DND-41 (cell line): ENCODE measurements at regions not wholly inside any gene's neighbourhood (a gene's known extent, or its start where the extent isn't known, plus 50 kb on each side); places are given as distances from the start of the nearest gene placed in this dataset.

Source experiments
- EZH2 ChIP-seq: IDR thresholded peaks from 3 replicates; pipeline ENCODE4 v1.6.1; 2012; ENCODE audit warnings: borderline replicate concordance, low read depth, mild to moderate bottlenecking, moderate library complexity, low read length, inconsistent platforms; ENCODE audit not compliant: severe bottlenecking
- TF ChIP-seq, protein P1 (sequence below): IDR thresholded peaks from 2 replicates; pipeline ENCODE4 v1.5.1; 2012; ENCODE audit warnings: borderline replicate concordance, low read length, moderate library complexity, mild to moderate bottlenecking; ENCODE audit not compliant: poor library complexity, severe bottlenecking; ENCODE audit errors: extremely low read depth

GRCh38 chr5:111641533-111642233 is 115.3 kb downstream of the NREP start:
- TF ChIP-seq, protein P1, sequence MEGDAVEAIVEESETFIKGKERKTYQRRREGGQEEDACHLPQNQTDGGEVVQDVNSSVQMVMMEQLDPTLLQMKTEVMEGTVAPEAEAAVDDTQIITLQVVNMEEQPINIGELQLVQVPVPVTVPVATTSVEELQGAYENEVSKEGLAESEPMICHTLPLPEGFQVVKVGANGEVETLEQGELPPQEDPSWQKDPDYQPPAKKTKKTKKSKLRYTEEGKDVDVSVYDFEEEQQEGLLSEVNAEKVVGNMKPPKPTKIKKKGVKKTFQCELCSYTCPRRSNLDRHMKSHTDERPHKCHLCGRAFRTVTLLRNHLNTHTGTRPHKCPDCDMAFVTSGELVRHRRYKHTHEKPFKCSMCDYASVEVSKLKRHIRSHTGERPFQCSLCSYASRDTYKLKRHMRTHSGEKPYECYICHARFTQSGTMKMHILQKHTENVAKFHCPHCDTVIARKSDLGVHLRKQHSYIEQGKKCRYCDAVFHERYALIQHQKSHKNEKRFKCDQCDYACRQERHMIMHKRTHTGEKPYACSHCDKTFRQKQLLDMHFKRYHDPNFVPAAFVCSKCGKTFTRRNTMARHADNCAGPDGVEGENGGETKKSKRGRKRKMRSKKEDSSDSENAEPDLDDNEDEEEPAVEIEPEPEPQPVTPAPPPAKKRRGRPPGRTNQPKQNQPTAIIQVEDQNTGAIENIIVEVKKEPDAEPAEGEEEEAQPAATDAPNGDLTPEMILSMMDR: no peak
- no peak for TF ChIP-seq EZH2
